ENCODE measurements at regions not wholly inside any gene's neighbourhood (a gene's known extent, or its start where the extent isn't known, plus 50 kb on each side); places are given as distances from the start of the nearest gene placed in this dataset.

DNA sequence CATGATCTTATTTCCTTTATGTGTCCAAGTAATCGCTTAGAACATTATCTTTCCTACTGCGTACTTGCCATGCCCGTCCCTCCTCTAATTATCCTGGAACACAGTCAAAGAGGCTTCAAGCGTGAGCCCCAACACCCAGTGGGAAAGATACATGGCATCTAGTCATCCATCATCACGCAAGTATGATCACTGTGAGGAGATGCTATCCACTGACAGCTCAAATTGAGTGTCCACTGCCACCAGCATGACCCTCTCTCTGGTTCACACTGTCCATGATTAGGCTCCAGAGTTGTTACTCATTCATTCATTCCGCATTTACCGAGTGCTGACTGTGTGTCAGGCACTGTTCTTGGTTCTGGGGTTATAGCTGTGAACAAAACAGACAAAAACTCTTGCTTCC lies 124.6 kb downstream of the COPS8 start:
- Histone ChIP-seq H3K9me1 (replicated peaks; ENCODE audit: control insufficient read depth, extremely low read depth, insufficient read depth, low read length) (no peaks in the 10 kb centered on the region), H4K20me1 (replicated peaks; ENCODE audit: control insufficient read depth, extremely low read depth, insufficient read depth, low read length) (no peaks in the 10 kb centered on the region), H3K9ac (replicated peaks; ENCODE audit: extremely low read depth, insufficient read depth, low read length) (no peak overlapping the region), H3K4me1 (ENCODE audit: control insufficient read depth, extremely low read depth, insufficient read depth, low read length) (no peaks in the 10 kb centered on the region), H2AFZ (ENCODE audit: low read depth, low read length) (no peak overlapping the region), H3K36me3 (ENCODE audit: control insufficient read depth in 2 of 2, extremely low read depth in 1 of 2, insufficient read depth in 2 of 2, low read length in 2 of 2) (no peaks in the 10 kb centered on the region), H3K79me2 (ENCODE audit: control insufficient read depth, insufficient read depth, low read length) (no peaks in the 10 kb centered on the region), H3K9me3 (replicated peaks; ENCODE audit: control insufficient read depth, insufficient read depth, low read length) (no peaks in the 10 kb centered on the region), H3K27me3 (ENCODE audit: control insufficient read depth in 2 of 2, insufficient read depth in 2 of 2, low read length in 2 of 2) (peaks cover 0 to 2% of the 10 kb centered on the region in 2 experiments), H3K4me3 (replicated peaks in 1 of 3; ENCODE audit: insufficient read depth in 1 of 3, low read depth in 1 of 3, low read length in 3 of 3) (no peak overlapping the region), H3K4me2 (ENCODE audit: insufficient read depth, low read length) (no peak overlapping the region), H3K27ac (ENCODE audit: insufficient read depth, low read depth, low read length) (no peak overlapping the region)
- DNase-seq (ENCODE audit: low read depth, low spot score) (no peak), FAIRE-seq (no peak)
- no TSS peak for BruUV-seq (replicated peaks)
- intact Hi-C loops (cut with micrococcal nuclease) (no loop called here), dilution Hi-C loops (cut with MboI; ENCODE audit: extremely low pct_ligation_motif_present, low sequenced_read_pairs) (no loop called here)
- no peak for TF ChIP-seq JUN (IDR thresholded peaks at IDR 0.05; ENCODE audit: borderline replicate concordance, insufficient read depth, insufficient read length, low read depth)
- TF ChIP-seq, protein P1, sequence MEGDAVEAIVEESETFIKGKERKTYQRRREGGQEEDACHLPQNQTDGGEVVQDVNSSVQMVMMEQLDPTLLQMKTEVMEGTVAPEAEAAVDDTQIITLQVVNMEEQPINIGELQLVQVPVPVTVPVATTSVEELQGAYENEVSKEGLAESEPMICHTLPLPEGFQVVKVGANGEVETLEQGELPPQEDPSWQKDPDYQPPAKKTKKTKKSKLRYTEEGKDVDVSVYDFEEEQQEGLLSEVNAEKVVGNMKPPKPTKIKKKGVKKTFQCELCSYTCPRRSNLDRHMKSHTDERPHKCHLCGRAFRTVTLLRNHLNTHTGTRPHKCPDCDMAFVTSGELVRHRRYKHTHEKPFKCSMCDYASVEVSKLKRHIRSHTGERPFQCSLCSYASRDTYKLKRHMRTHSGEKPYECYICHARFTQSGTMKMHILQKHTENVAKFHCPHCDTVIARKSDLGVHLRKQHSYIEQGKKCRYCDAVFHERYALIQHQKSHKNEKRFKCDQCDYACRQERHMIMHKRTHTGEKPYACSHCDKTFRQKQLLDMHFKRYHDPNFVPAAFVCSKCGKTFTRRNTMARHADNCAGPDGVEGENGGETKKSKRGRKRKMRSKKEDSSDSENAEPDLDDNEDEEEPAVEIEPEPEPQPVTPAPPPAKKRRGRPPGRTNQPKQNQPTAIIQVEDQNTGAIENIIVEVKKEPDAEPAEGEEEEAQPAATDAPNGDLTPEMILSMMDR (IDR thresholded peaks at IDR 0.05; ENCODE audit: extremely low read depth in 1 of 2, insufficient read depth in 1 of 2, low read depth in 1 of 2, low read length in 2 of 2): no peak
- TF ChIP-seq POLR2AphosphoS5 (IDR thresholded peaks at IDR 0.05; ENCODE audit: insufficient read depth, low read depth, low read length): no peak
- TF ChIP-seq, protein P2, sequence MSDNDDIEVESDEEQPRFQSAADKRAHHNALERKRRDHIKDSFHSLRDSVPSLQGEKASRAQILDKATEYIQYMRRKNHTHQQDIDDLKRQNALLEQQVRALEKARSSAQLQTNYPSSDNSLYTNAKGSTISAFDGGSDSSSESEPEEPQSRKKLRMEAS (IDR thresholded peaks at IDR 0.05; ENCODE audit: insufficient read depth, insufficient read length): no peak
- TF ChIP-seq POLR2A (IDR thresholded peaks at IDR 0.05; ENCODE audit: low read depth, low read length): no peak
- no peak for TF ChIP-seq EZH2 (IDR thresholded peaks at IDR 0.05; ENCODE audit: borderline replicate concordance, low read depth, low read length, severe bottlenecking)
- no peak for TF ChIP-seq GATA2 (IDR thresholded peaks at IDR 0.05; ENCODE audit: insufficient read depth, insufficient read length, low read depth, low read length)
- no peak for TF ChIP-seq FOS (IDR thresholded peaks at IDR 0.05; ENCODE audit: borderline replicate concordance, insufficient read depth, low read length)
- no peak for TF ChIP-seq MYC (IDR thresholded peaks at IDR 0.05; ENCODE audit: low read depth, low read length)
- CTCF ChIA-PET: no interaction called here
- POLR2A ChIA-PET: no interaction called here
